WTC11 (cell line): ENCODE measurements at regions not wholly inside any gene's neighbourhood (a gene's known extent, or its start where the extent isn't known, plus 50 kb on each side); places are given as distances from the start of the nearest gene placed in this dataset.

Experiments used
- ATAC-seq: fragments of 200-7000 bp; cut with Tn5 transposase; 2 replicates; pipeline ENCODE4 v1.10.0; 2021; ENCODE audit warnings: mild to moderate bottlenecking, moderate library complexity
- CTCF ChIA-PET: fragments of 300-600 bp; sonication (Branson Sonifier 250); formaldehyde crosslinking; loops from one replicate; lab custom pipeline; 2021; ENCODE audit warnings: antibody characterized with exemption; lab: Charles Lee
- POLR2A ChIA-PET: fragments of 350-600 bp; sonication (Branson Sonifier 250); formaldehyde crosslinking; loops from one replicate; lab custom pipeline; 2021; ENCODE audit warnings: antibody characterized with exemption; lab: Charles Lee
- DNase-seq: peaks from one replicate; pipeline ENCODE4 v3.0.0; 2021; ENCODE audit warnings: low spot score
- H3K27ac Mint-ChIP-seq: 2 replicates; pipeline ENCODE4 v1.8.0; 2021; ENCODE audit warnings: mixed read lengths
- H3K27me3 Mint-ChIP-seq: 2 replicates; pipeline ENCODE4 v1.8.0; 2021; ENCODE audit warnings: low read depth, mild to moderate bottlenecking, moderate library complexity, mixed read lengths
- H3K36me3 Mint-ChIP-seq: 2 replicates; pipeline ENCODE4 v1.8.0; 2021; ENCODE audit warnings: mixed read lengths
- H3K4me1 Mint-ChIP-seq: 2 replicates; pipeline ENCODE4 v1.8.0; 2022; ENCODE audit warnings: mixed read lengths
- H3K4me3 Mint-ChIP-seq: 2 replicates; pipeline ENCODE4 v1.8.0; 2021; ENCODE audit warnings: mild to moderate bottlenecking, moderate library complexity, mixed read lengths
- H3K9me3 Mint-ChIP-seq: 2 replicates; pipeline ENCODE4 v1.8.0; 2021; ENCODE audit warnings: mixed read lengths
- CREB1 ChIP-seq: sonication (generic); formaldehyde crosslinking; IDR thresholded peaks from 2 replicates; pipeline ENCODE4 v1.8.0; 2023; ENCODE audit warnings: mild to moderate bottlenecking, missing genetic modification reagents
- ETV6 ChIP-seq: sonication (generic); formaldehyde crosslinking; IDR thresholded peaks from 2 replicates; pipeline ENCODE4 v1.8.1; 2022; ENCODE audit warnings: mild to moderate bottlenecking, missing genetic modification reagents
- FOXK1 ChIP-seq: sonication (generic); formaldehyde crosslinking; IDR thresholded peaks from 2 replicates; pipeline ENCODE4 v1.8.0; 2022; ENCODE audit warnings: mild to moderate bottlenecking, moderate library complexity, missing genetic modification reagents
- SP1 ChIP-seq: sonication (generic); formaldehyde crosslinking; conservative IDR thresholded peaks from 2 replicates; pipeline ENCODE4 v1.8.1; 2022; ENCODE audit warnings: missing genetic modification reagents
- ZNF416 ChIP-seq: fragments of 250-450 bp; sonication (Bioruptor Pico); IDR thresholded peaks from 2 replicates; pipeline ENCODE4 v1.9.0; 2021; ENCODE audit warnings: mild to moderate bottlenecking, inconsistent platforms
- ZNF423 ChIP-seq: fragments of 250-450 bp; sonication (Bioruptor Pico); IDR thresholded peaks from 2 replicates; pipeline ENCODE4 v2.1.2; 2022; ENCODE audit warnings: mild to moderate bottlenecking, moderate library complexity
- TF ChIP-seq, protein P1 (sequence below): sonication (generic); formaldehyde crosslinking; IDR thresholded peaks from 2 replicates; pipeline ENCODE4 v1.8.1; 2022; ENCODE audit warnings: low read depth, missing genetic modification reagents, borderline replicate concordance
- TF ChIP-seq, protein P2 (sequence below): sonication (generic); formaldehyde crosslinking; IDR thresholded peaks from 2 replicates; pipeline ENCODE4 v1.8.1; 2022; ENCODE audit warnings: mild to moderate bottlenecking, missing genetic modification reagents, moderate library complexity, borderline replicate concordance
- TF ChIP-seq, protein P3 (sequence below): sonication (generic); formaldehyde crosslinking; IDR thresholded peaks from 2 replicates; pipeline ENCODE4 v1.8.1; 2023; ENCODE audit warnings: mild to moderate bottlenecking, moderate library complexity, missing genetic modification reagents
- TF ChIP-seq, protein P4 (sequence below): sonication (generic); formaldehyde crosslinking; IDR thresholded peaks from 2 replicates; pipeline ENCODE4 v1.8.0; 2022; ENCODE audit warnings: mild to moderate bottlenecking, missing genetic modification reagents
- TF ChIP-seq, protein P5 (sequence below): sonication (generic); formaldehyde crosslinking; IDR thresholded peaks from 2 replicates; pipeline ENCODE4 v1.8.1; 2023; ENCODE audit warnings: mild to moderate bottlenecking, missing genetic modification reagents, moderate library complexity
- TF ChIP-seq, protein P6 (sequence below): sonication (generic); formaldehyde crosslinking; IDR thresholded peaks from 2 replicates; pipeline ENCODE4 v1.8.1; 2022; ENCODE audit warnings: missing genetic modification reagents, borderline replicate concordance
- TF ChIP-seq, protein P7 (sequence below): fragments of 250-450 bp; sonication (Bioruptor Pico); IDR thresholded peaks from 2 replicates; pipeline ENCODE4 v1.8.0; 2021; ENCODE audit warnings: mild to moderate bottlenecking

GRCh38 chr2:117101613-117102012 lies 712.9 kb upstream of the DDX18 start:
- Mint-ChIP-seq H3K9me3 (peaks cover 16% of the 10 kb centered on the region), H3K4me1 (no peaks in the 10 kb centered on the region), H3K36me3 (no peaks in the 10 kb centered on the region), H3K27me3 (no peaks in the 10 kb centered on the region), H3K27ac (no peak overlapping the region), H3K4me3 (no peak overlapping the region)
- ATAC-seq (no peak), DNase-seq (no peak)
- ChIA-PET CTCF (no interaction called here), POLR2A (no interaction called here)
- TF ChIP-seq, protein P1, sequence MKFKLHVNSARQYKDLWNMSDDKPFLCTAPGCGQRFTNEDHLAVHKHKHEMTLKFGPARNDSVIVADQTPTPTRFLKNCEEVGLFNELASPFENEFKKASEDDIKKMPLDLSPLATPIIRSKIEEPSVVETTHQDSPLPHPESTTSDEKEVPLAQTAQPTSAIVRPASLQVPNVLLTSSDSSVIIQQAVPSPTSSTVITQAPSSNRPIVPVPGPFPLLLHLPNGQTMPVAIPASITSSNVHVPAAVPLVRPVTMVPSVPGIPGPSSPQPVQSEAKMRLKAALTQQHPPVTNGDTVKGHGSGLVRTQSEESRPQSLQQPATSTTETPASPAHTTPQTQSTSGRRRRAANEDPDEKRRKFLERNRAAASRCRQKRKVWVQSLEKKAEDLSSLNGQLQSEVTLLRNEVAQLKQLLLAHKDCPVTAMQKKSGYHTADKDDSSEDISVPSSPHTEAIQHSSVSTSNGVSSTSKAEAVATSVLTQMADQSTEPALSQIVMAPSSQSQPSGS (CRISPR knock-in tag): no peak
- TF ChIP-seq, protein P2, sequence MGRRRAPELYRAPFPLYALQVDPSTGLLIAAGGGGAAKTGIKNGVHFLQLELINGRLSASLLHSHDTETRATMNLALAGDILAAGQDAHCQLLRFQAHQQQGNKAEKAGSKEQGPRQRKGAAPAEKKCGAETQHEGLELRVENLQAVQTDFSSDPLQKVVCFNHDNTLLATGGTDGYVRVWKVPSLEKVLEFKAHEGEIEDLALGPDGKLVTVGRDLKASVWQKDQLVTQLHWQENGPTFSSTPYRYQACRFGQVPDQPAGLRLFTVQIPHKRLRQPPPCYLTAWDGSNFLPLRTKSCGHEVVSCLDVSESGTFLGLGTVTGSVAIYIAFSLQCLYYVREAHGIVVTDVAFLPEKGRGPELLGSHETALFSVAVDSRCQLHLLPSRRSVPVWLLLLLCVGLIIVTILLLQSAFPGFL (CRISPR knock-in tag): no peak
- TF ChIP-seq ETV6 (CRISPR knock-in tag) (no peak), ZNF423 (CRISPR knock-in tag) (no peak), CREB1 (CRISPR knock-in tag) (no peak), ZNF416 (no peak)
- TF ChIP-seq, protein P3, sequence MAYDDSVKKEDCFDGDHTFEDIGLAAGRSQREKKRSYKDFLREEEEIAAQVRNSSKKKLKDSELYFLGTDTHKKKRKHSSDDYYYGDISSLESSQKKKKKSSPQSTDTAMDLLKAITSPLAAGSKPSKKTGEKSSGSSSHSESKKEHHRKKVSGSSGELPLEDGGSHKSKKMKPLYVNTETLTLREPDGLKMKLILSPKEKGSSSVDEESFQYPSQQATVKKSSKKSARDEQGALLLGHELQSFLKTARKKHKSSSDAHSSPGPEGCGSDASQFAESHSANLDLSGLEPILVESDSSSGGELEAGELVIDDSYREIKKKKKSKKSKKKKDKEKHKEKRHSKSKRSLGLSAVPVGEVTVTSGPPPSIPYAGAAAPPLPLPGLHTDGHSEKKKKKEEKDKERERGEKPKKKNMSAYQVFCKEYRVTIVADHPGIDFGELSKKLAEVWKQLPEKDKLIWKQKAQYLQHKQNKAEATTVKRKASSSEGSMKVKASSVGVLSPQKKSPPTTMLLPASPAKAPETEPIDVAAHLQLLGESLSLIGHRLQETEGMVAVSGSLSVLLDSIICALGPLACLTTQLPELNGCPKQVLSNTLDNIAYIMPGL: no peak
- TF ChIP-seq, protein P4, sequence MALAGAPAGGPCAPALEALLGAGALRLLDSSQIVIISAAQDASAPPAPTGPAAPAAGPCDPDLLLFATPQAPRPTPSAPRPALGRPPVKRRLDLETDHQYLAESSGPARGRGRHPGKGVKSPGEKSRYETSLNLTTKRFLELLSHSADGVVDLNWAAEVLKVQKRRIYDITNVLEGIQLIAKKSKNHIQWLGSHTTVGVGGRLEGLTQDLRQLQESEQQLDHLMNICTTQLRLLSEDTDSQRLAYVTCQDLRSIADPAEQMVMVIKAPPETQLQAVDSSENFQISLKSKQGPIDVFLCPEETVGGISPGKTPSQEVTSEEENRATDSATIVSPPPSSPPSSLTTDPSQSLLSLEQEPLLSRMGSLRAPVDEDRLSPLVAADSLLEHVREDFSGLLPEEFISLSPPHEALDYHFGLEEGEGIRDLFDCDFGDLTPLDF: no peak
- TF ChIP-seq, protein P5, sequence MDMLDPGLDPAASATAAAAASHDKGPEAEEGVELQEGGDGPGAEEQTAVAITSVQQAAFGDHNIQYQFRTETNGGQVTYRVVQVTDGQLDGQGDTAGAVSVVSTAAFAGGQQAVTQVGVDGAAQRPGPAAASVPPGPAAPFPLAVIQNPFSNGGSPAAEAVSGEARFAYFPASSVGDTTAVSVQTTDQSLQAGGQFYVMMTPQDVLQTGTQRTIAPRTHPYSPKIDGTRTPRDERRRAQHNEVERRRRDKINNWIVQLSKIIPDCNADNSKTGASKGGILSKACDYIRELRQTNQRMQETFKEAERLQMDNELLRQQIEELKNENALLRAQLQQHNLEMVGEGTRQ (CRISPR knock-in tag): no peak
- TF ChIP-seq, protein P6, sequence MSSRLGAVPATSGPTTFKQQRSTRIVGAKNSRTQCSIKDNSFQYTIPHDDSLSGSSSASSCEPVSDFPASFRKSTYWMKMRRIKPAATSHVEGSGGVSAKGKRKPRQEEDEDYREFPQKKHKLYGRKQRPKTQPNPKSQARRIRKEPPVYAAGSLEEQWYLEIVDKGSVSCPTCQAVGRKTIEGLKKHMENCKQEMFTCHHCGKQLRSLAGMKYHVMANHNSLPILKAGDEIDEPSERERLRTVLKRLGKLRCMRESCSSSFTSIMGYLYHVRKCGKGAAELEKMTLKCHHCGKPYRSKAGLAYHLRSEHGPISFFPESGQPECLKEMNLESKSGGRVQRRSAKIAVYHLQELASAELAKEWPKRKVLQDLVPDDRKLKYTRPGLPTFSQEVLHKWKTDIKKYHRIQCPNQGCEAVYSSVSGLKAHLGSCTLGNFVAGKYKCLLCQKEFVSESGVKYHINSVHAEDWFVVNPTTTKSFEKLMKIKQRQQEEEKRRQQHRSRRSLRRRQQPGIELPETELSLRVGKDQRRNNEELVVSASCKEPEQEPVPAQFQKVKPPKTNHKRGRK (CRISPR knock-in tag): no peak

DNA sequence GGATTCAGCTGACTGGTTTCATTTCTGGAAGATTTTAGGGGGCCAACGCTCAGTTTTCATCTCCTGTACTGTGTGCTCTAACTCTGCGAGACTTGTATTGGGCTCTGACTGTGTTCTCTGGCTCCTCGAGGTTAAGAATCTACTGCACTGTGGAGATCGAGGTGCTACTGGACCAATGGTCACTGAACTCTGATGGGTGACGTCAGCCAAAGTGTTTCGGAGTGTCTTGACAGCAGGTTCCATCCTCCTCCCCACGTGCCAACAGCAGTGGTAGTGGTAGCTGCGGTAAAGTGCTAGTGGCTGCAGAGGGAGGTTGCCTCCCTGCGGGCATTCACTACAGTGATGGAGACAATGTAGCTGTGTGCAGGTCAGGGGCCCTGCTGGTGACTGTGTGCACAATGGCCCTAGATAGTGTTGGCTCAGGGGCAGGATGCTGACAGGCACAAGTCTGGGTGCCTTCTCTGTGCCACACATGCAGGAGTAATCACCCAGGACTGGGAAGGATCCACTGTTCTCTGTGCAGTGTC lies 705.7 kb upstream of the DDX18 start:
- Mint-ChIP-seq H3K27ac (no peak overlapping the region), H3K9me3 (peaks cover 20% of the 10 kb centered on the region), H3K27me3 (peaks cover 6% of the 10 kb centered on the region), H3K4me1 (peaks cover 12% of the 10 kb centered on the region), H3K4me3 (no peak overlapping the region), H3K36me3 (no peaks in the 10 kb centered on the region)
- no peak for DNase-seq
- ChIA-PET POLR2A (no interaction called here), CTCF (no interaction called here)
- ATAC-seq: no peak; the same call in none of the 2 replicates
- TF ChIP-seq, protein P7, sequence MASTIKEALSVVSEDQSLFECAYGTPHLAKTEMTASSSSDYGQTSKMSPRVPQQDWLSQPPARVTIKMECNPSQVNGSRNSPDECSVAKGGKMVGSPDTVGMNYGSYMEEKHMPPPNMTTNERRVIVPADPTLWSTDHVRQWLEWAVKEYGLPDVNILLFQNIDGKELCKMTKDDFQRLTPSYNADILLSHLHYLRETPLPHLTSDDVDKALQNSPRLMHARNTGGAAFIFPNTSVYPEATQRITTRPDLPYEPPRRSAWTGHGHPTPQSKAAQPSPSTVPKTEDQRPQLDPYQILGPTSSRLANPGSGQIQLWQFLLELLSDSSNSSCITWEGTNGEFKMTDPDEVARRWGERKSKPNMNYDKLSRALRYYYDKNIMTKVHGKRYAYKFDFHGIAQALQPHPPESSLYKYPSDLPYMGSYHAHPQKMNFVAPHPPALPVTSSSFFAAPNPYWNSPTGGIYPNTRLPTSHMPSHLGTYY: no peak
- TF ChIP-seq SP1 (CRISPR knock-in tag) (no peak), FOXK1 (CRISPR knock-in tag) (no peak)
